H1 (cell line): ENCODE measurements at regions not wholly inside any gene's neighbourhood (a gene's known extent, or its start where the extent isn't known, plus 50 kb on each side); places are given as distances from the start of the nearest gene placed in this dataset.

Experiments
- CTCF ChIA-PET: fragments of 300-600 bp; sonication (Branson Sonifier 250); formaldehyde crosslinking; loops from one replicate; lab custom pipeline; 2021; ENCODE audit not compliant: partially characterized antibody; lab: Charles Lee
- POLR2A ChIA-PET: fragments of 300-600 bp; sonication (Branson Sonifier 250); formaldehyde crosslinking; loops from one replicate; lab custom pipeline; 2021; ENCODE audit warnings: inconsistent platforms; ENCODE audit not compliant: partially characterized antibody; lab: Charles Lee
- DNase-seq, 2 experiments: peaks; one replicate each; pipeline versions ENCODE4 v3.0.0 to v3.0.0-alpha.2; 2010 to 2022; ENCODE audit warnings: low spot score in 2 of 2, low read depth in 1 of 2, mixed read lengths in 1 of 2
- FAIRE-seq: peaks from 2 replicates; lab custom pipeline; 2011; peaks lifted over from hg19 to GRCh38; lab: Jason Lieb, UNC
- H2AFZ ChIP-seq: 2 replicates; pipeline ENCODE4 v1.8.1; 2012; ENCODE audit warnings: low read length, inconsistent platforms
- H2AK5ac ChIP-seq: 2 replicates; pipeline ENCODE4 v1.6.1; 2013; ENCODE audit warnings: low read depth, low read length
- H2BK120ac ChIP-seq: replicated peaks from 2 replicates; pipeline ENCODE3; 2013; ENCODE audit warnings: low read depth, low read length, inconsistent platforms
- H2BK12ac ChIP-seq: 2 replicates; pipeline ENCODE4 v1.6.1; 2013; ENCODE audit warnings: low read depth, low read length
- H2BK15ac ChIP-seq: 2 replicates; pipeline ENCODE4 v1.6.1; 2013; ENCODE audit warnings: low read length
- H2BK20ac ChIP-seq: 2 replicates; pipeline ENCODE4 v1.6.1; 2013; ENCODE audit warnings: low read length
- H2BK5ac ChIP-seq: 2 replicates; pipeline ENCODE4 v1.6.1; 2013; ENCODE audit warnings: low read depth, low read length
- H3K14ac ChIP-seq: 2 replicates; pipeline ENCODE4 v1.6.1; 2013; ENCODE audit warnings: inconsistent platforms; ENCODE audit not compliant: insufficient read length
- H3K18ac ChIP-seq: 2 replicates; pipeline ENCODE4 v1.6.1; 2013; ENCODE audit warnings: low read length; ENCODE audit errors: extremely low read depth
- H3K23ac ChIP-seq: 2 replicates; pipeline ENCODE4 v1.6.1; 2013; ENCODE audit warnings: inconsistent platforms; ENCODE audit not compliant: insufficient read length
- H3K23me2 ChIP-seq: 2 replicates; pipeline ENCODE4 v1.6.1; 2013; ENCODE audit warnings: low read depth, low read length
- H3K27ac ChIP-seq: 2 replicates; pipeline ENCODE4 v1.6.1; 2011; ENCODE audit warnings: low read depth, low read length, inconsistent platforms
- H3K27me3 ChIP-seq, 4 experiments: replicated peaks in 1 of 4; 1 replicate in 1 of 4; 2 replicates in 3 of 4; pipeline versions ENCODE4 v1.6.1 to v1.8.1; 2011 to 2013; ENCODE audit warnings: low read length in 3 of 4, mild to moderate bottlenecking in 3 of 4, inconsistent platforms in 2 of 4, mixed read lengths in 2 of 4, moderate library complexity in 1 of 4; ENCODE audit not compliant: control insufficient read depth in 3 of 4, insufficient read depth in 3 of 4; ENCODE audit errors: extremely low read depth in 1 of 4
- H3K36me3 ChIP-seq, 4 experiments: 2 replicates each; pipeline versions ENCODE4 v1.6.1 to v1.8.1; 2011 to 2013; ENCODE audit warnings: mild to moderate bottlenecking in 4 of 4, low read length in 3 of 4, moderate library complexity in 2 of 4, control low read depth in 1 of 4, inconsistent platforms in 1 of 4; ENCODE audit not compliant: insufficient read depth in 4 of 4, control insufficient read depth in 2 of 4
- H3K4ac ChIP-seq: replicated peaks from 2 replicates; pipeline ENCODE3; 2013; ENCODE audit warnings: low read length, low read depth, mixed read lengths, inconsistent platforms; ENCODE audit not compliant: insufficient read length
- H3K4me1 ChIP-seq, 4 experiments: replicated peaks in 1 of 4; 1 replicate in 1 of 4; 2 replicates in 3 of 4; pipeline versions ENCODE4 v1.6.1 to v1.8.1; 2011 to 2013; ENCODE audit warnings: low read length in 3 of 4, inconsistent platforms in 2 of 4, mixed read lengths in 1 of 4; ENCODE audit not compliant: insufficient read depth in 4 of 4, control insufficient read depth in 3 of 4
- H3K4me2 ChIP-seq, 2 experiments: 2 replicates each; pipeline versions ENCODE4 v1.6.1 to v1.8.1; 2011 to 2013; ENCODE audit warnings: low read depth in 2 of 2, low read length in 2 of 2, control low read depth in 1 of 2, inconsistent platforms in 1 of 2, mild to moderate bottlenecking in 1 of 2; ENCODE audit not compliant: insufficient read depth in 1 of 2
- H3K4me3 ChIP-seq, 4 experiments: fragments of 200-600, 300-600 bp in 1 of 4; sonication (generic), shearing (Covaris generic), sonication (Bioruptor Twin) in 1 of 4; 2 replicates each; pipeline versions ENCODE4 v1.5.1 to v1.8.1; 2011 to 2016; ENCODE audit warnings: low read length in 4 of 4, low read depth in 3 of 4, control low read depth in 2 of 4, inconsistent platforms in 2 of 4, mild to moderate bottlenecking in 2 of 4, mixed read lengths in 1 of 4, moderate library complexity in 1 of 4; ENCODE audit not compliant: insufficient read depth in 2 of 4; ENCODE audit errors: extremely low read depth in 1 of 4
- H3K56ac ChIP-seq: replicated peaks from 2 replicates; pipeline ENCODE3; 2013; ENCODE audit warnings: low read depth, mild to moderate bottlenecking, mixed read lengths, low read length, inconsistent platforms; ENCODE audit not compliant: insufficient read length
- H3K79me1 ChIP-seq: 2 replicates; pipeline ENCODE4 v1.6.1; 2013; ENCODE audit warnings: low read depth, low read length, control low read depth
- H3K79me2 ChIP-seq, 2 experiments: 2 replicates each; pipeline versions ENCODE4 v1.6.1 to v1.8.1; 2012 to 2013; ENCODE audit warnings: low read length in 2 of 2, mild to moderate bottlenecking in 2 of 2, inconsistent platforms in 1 of 2; ENCODE audit not compliant: insufficient read depth in 2 of 2, control insufficient read depth in 1 of 2
- H3K9ac ChIP-seq, 4 experiments: replicated peaks in 1 of 4; 1 replicate in 1 of 4; 2 replicates in 3 of 4; pipeline versions ENCODE4 v1.6.1 to v1.8.1; 2011 to 2013; ENCODE audit warnings: low read depth in 3 of 4, low read length in 3 of 4, control low read depth in 2 of 4, mild to moderate bottlenecking in 2 of 4, moderate library complexity in 2 of 4, inconsistent platforms in 1 of 4; ENCODE audit errors: extremely low read depth in 1 of 4
- H3K9me3 ChIP-seq, 2 experiments: 2 replicates each; pipeline versions ENCODE4 v1.6.1 to v1.8.1; 2012 to 2013; ENCODE audit warnings: mild to moderate bottlenecking in 2 of 2, moderate library complexity in 2 of 2, control low read depth in 1 of 2, inconsistent platforms in 1 of 2, low read depth in 1 of 2, low read length in 1 of 2, mixed read lengths in 1 of 2; ENCODE audit not compliant: insufficient read depth in 2 of 2
- H4K20me1 ChIP-seq, 2 experiments: replicated peaks in 1 of 2; 2 replicates each; pipeline versions ENCODE3 to v1.8.1; 2011 to 2013; ENCODE audit warnings: inconsistent platforms in 2 of 2, low read length in 2 of 2, mild to moderate bottlenecking in 1 of 2; ENCODE audit not compliant: insufficient read depth in 2 of 2, control insufficient read depth in 1 of 2
- H4K5ac ChIP-seq: 2 replicates; pipeline ENCODE4 v1.6.1; 2013; ENCODE audit warnings: low read length, low read depth, mixed read lengths, inconsistent platforms; ENCODE audit not compliant: insufficient read length
- H4K8ac ChIP-seq: 2 replicates; pipeline ENCODE4 v1.8.0; 2013; ENCODE audit warnings: mild to moderate bottlenecking, moderate library complexity, low read length, inconsistent platforms; ENCODE audit not compliant: insufficient read depth; ENCODE audit errors: extremely low read depth
- H4K91ac ChIP-seq: replicated peaks from 2 replicates; pipeline ENCODE3; 2013; ENCODE audit warnings: low read length, mixed read lengths, inconsistent platforms; ENCODE audit not compliant: insufficient read length
- CHD1 ChIP-seq: IDR thresholded peaks from 2 replicates; pipeline ENCODE4 v1.6.1; 2012; ENCODE audit warnings: low read depth, low read length, improper control_type of control experiment
- WGBS, 2 experiments: shearing (Covaris generic) in 1 of 2; methylation state at CpG; one replicate each; pipeline versions ENCODE4 v1.1.6 to v1.1.7; 2013 to 2015; ENCODE audit warnings: low lambda C conversion rate in 2 of 2, mixed read lengths in 2 of 2, inconsistent platforms in 1 of 2, low coverage in 1 of 2, missing lambda C conversion rate in 1 of 2; ENCODE audit not compliant: insufficient replicate concordance in 2 of 2, insufficient coverage in 1 of 2, insufficient read length in 1 of 2; ENCODE audit errors: extremely low coverage in 1 of 2, missing lambda C conversion rate in 1 of 2; 5-methylcytosine and 5-hydroxymethylcytosine counted together
- TF ChIP-seq, protein P1 (sequence below), 3 experiments: IDR thresholded peaks; 1 replicate in 2 of 3; 2 replicates in 1 of 3; pipeline versions ENCODE4 v1.5.1 to v1.6.1; 2011; ENCODE audit warnings: low read length in 3 of 3, mild to moderate bottlenecking in 3 of 3, inconsistent platforms in 2 of 3, low read depth in 1 of 3, moderate library complexity in 1 of 3; ENCODE audit not compliant: insufficient read depth in 1 of 3; ENCODE audit errors: control extremely low read depth in 1 of 3

DNA sequence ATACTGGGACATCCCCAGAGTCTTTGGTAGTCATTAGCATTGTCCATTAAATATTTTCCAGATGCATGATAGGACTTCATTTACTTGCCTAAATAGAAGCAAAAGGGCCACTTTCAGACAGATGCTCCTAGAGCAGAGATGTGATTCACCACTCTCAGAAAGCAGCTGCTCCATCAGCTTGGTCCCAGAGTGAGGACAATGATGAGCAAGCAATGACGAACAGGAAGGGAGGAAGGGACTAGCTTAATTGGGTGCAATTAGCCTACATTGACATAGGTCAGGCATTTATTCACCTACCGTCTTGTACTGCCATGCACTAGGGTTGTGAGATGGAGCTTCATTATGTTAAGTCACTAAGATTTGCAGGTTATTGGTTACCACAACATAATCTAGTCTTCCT is 85.1 kb upstream of the PLXNA2 start:
- no peak for FAIRE-seq
- no peaks in the 10 kb centered on the region for H3K36me3 ChIP-seq
- POLR2A ChIA-PET, result interaction anchor here (1.0 kb wide), 1 partner anchor 57 kb away, joined by 3 read pairs; no protein-coding TSS in a partner anchor
- H3K18ac ChIP-seq, result no peak overlapping the region
- H4K5ac ChIP-seq, result no peak overlapping the region
- H3K27ac ChIP-seq, result no peak overlapping the region
- H2BK20ac ChIP-seq, result no peak overlapping the region
- no peak overlapping the region for H3K4me2 ChIP-seq
- H3K23me2 ChIP-seq, result no peaks in the 10 kb centered on the region
- no peak overlapping the region for H3K14ac ChIP-seq
- H4K20me1 ChIP-seq, result no peaks in the 10 kb centered on the region
- H2BK15ac ChIP-seq, result no peak overlapping the region
- H3K4ac ChIP-seq, result no peak overlapping the region
- no peaks in the 10 kb centered on the region for H3K79me2 ChIP-seq
- no peak overlapping the region for H3K4me3 ChIP-seq
- H3K56ac ChIP-seq, result no peak overlapping the region
- H2AK5ac ChIP-seq, result no peak overlapping the region
- no peaks in the 10 kb centered on the region for H3K79me1 ChIP-seq
- no peaks in the 10 kb centered on the region for H3K9me3 ChIP-seq
- H3K23ac ChIP-seq, result no peak overlapping the region
- no peak overlapping the region for H4K91ac ChIP-seq
- WGBS, 2 experiments, result 82% methylated on average over 2 of the region's 2 CpGs; no CpG with 5 or more reads in 1 of the 2 experiments
- H3K9ac ChIP-seq, result no peak overlapping the region
- H2AFZ ChIP-seq, result no peak overlapping the region
- H3K27me3 ChIP-seq, result peaks cover 0 to 3% (median 0%) of the 10 kb centered on the region in 4 experiments; a peak in 2 of 7 replicates
- no peak overlapping the region for H2BK5ac ChIP-seq
- CTCF ChIA-PET, result interaction anchor here (1.3 kb wide), 1 partner anchor 16 kb away, joined by 4 read pairs; no protein-coding TSS in a partner anchor
- TF ChIP-seq, protein P1, sequence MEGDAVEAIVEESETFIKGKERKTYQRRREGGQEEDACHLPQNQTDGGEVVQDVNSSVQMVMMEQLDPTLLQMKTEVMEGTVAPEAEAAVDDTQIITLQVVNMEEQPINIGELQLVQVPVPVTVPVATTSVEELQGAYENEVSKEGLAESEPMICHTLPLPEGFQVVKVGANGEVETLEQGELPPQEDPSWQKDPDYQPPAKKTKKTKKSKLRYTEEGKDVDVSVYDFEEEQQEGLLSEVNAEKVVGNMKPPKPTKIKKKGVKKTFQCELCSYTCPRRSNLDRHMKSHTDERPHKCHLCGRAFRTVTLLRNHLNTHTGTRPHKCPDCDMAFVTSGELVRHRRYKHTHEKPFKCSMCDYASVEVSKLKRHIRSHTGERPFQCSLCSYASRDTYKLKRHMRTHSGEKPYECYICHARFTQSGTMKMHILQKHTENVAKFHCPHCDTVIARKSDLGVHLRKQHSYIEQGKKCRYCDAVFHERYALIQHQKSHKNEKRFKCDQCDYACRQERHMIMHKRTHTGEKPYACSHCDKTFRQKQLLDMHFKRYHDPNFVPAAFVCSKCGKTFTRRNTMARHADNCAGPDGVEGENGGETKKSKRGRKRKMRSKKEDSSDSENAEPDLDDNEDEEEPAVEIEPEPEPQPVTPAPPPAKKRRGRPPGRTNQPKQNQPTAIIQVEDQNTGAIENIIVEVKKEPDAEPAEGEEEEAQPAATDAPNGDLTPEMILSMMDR (IDR thresholded peaks at IDR 0.05; ENCODE audit: control extremely low read depth in 1 of 3, insufficient read depth in 1 of 3, low read depth in 1 of 3, low read length in 3 of 3), result no peak
- TF ChIP-seq CHD1, result no peak
- H2BK120ac ChIP-seq, result no peak overlapping the region
- H2BK12ac ChIP-seq, result no peak overlapping the region
- peaks cover 0 to 3% (median 0%) of the 10 kb centered on the region in 4 experiments; a peak in 1 of 7 replicates for H3K4me1 ChIP-seq
- no peak for DNase-seq
- no peak overlapping the region for H4K8ac ChIP-seq
